Caco-2 (cell line): ENCODE measurements at regions not wholly inside any gene's neighbourhood (a gene's known extent, or its start where the extent isn't known, plus 50 kb on each side); places are given as distances from the start of the nearest gene placed in this dataset.

Experiments
- BruUV-seq: library from RNA; stranded (reverse); fragments of 400-500 nt; replicated peaks from 2 replicates; lab custom pipeline; 2021; lab: Mats Ljungman, UMichigan
- CTCF ChIA-PET: fragments of 300-600 bp; sonication (Branson Sonifier 250); formaldehyde crosslinking; loops from one replicate; lab custom pipeline; 2022; ENCODE audit warnings: antibody characterized with exemption; lab: Charles Lee
- POLR2A ChIA-PET: fragments of 300-600 bp; sonication (Branson Sonifier 250); formaldehyde crosslinking; loops from one replicate; lab custom pipeline; 2022; ENCODE audit warnings: antibody characterized with exemption; lab: Charles Lee
- DNase-seq, 2 experiments: peaks; one replicate each; pipeline versions ENCODE4 v3.0.0 to v3.0.0-alpha.2; 2020 to 2022
- H3K27me3 ChIP-seq: replicated peaks from 2 replicates; pipeline ENCODE4 v1.6.0; 2011; ENCODE audit warnings: low read length; ENCODE audit not compliant: control insufficient read depth, insufficient read depth
- H3K36me3 ChIP-seq: 2 replicates; pipeline ENCODE4 v1.5.1; 2011; ENCODE audit warnings: low read length; ENCODE audit not compliant: control insufficient read depth, insufficient read depth
- H3K4me1 ChIP-seq: fragments of 250-450 bp; sonication (Bioruptor Pico); 2 replicates; pipeline ENCODE4 v1.5.1; 2020; ENCODE audit warnings: mild to moderate bottlenecking
- H3K4me3 ChIP-seq: 2 replicates; pipeline ENCODE4 v1.5.1; 2011; ENCODE audit warnings: low read depth, mild to moderate bottlenecking, control low read depth, low read length
- H3K9me3 ChIP-seq: fragments of 250-450 bp; sonication (Bioruptor Pico); 2 replicates; pipeline ENCODE4 v1.5.1; 2020; ENCODE audit warnings: mild to moderate bottlenecking, moderate library complexity
- H3K27ac Mint-ChIP-seq: one replicate; pipeline ENCODE4 v1.8.0; 2022; ENCODE audit warnings: mixed read lengths; ENCODE audit not compliant: unreplicated experiment
- H3K27me3 Mint-ChIP-seq: one replicate; pipeline ENCODE4 v1.8.0; 2022; ENCODE audit warnings: mixed read lengths; ENCODE audit not compliant: insufficient read depth, unreplicated experiment
- H3K36me3 Mint-ChIP-seq: one replicate; pipeline ENCODE4 v1.8.0; 2022; ENCODE audit warnings: mild to moderate bottlenecking, mixed read lengths; ENCODE audit not compliant: insufficient read depth, unreplicated experiment
- H3K4me1 Mint-ChIP-seq: one replicate; pipeline ENCODE4 v1.8.0; 2022; ENCODE audit warnings: low read depth, mixed read lengths; ENCODE audit not compliant: unreplicated experiment
- H3K4me3 Mint-ChIP-seq: one replicate; pipeline ENCODE4 v1.8.0; 2022; ENCODE audit warnings: mild to moderate bottlenecking, moderate library complexity, mixed read lengths; ENCODE audit not compliant: unreplicated experiment
- H3K9me3 Mint-ChIP-seq: one replicate; pipeline ENCODE4 v1.8.0; 2022; ENCODE audit warnings: mixed read lengths; ENCODE audit not compliant: unreplicated experiment
- intact Hi-C: fragments of 100-400 bp; cut with micrococcal nuclease; formaldehyde crosslinking; loops from one replicate; pipeline ENCODE4 v1.10.0; 2022; ENCODE audit not compliant: unreplicated experiment
- TF ChIP-seq, protein P1 (sequence below), 2 experiments: fragments of 200-600 bp in 1 of 2; IDR thresholded peaks; 1 replicate in 1 of 2; 2 replicates in 1 of 2; pipeline versions ENCODE4 v1.5.1 to v1.8.0; 2011 to 2022; ENCODE audit warnings: antibody characterized with exemption in 1 of 2, control low read depth in 1 of 2, inconsistent platforms in 1 of 2, low read depth in 1 of 2, low read length in 1 of 2, mild to moderate bottlenecking in 1 of 2, moderate library complexity in 1 of 2; ENCODE audit not compliant: insufficient read depth in 1 of 2, severe bottlenecking in 1 of 2, unreplicated experiment in 1 of 2

DNA sequence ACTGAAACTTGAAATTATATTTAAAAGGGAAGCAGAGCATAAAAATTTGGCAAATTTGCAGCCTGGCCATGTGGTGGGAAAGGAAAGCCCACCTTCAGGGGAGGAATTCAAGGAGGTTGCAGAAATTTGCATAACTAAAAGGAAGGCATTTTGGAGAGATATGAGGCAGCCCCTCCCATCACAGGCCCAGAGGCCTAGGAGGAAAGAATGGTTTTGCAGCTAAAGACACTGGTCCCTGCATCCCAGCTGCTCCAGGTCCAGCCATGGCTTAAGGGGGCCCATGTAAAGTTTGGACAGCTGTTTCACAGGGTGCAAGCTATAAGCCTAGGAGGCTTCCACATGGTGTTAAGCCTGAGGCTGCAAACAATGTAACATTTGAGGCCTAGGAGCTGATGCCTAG, 212.5 kb downstream of the NNT start:
- peaks cover 4% of the 10 kb centered on the region for H3K27me3 Mint-ChIP-seq
- DNase-seq: no peak
- H3K4me3 Mint-ChIP-seq: no peak overlapping the region
- H3K27ac Mint-ChIP-seq: no peak overlapping the region
- intact Hi-C loops: no loop called here
- CTCF ChIA-PET: no interaction called here
- POLR2A ChIA-PET: no interaction called here
- H3K4me1 Mint-ChIP-seq: no peaks in the 10 kb centered on the region
- Histone ChIP-seq H3K27me3 (no peaks in the 10 kb centered on the region), H3K4me3 (no peak overlapping the region), H3K4me1 (no peaks in the 10 kb centered on the region), H3K36me3 (no peaks in the 10 kb centered on the region), H3K9me3 (no peaks in the 10 kb centered on the region; the same call in 1 of the 2 replicates)
- no peaks in the 10 kb centered on the region for H3K36me3 Mint-ChIP-seq
- no TSS peak for BruUV-seq
- TF ChIP-seq, protein P1, sequence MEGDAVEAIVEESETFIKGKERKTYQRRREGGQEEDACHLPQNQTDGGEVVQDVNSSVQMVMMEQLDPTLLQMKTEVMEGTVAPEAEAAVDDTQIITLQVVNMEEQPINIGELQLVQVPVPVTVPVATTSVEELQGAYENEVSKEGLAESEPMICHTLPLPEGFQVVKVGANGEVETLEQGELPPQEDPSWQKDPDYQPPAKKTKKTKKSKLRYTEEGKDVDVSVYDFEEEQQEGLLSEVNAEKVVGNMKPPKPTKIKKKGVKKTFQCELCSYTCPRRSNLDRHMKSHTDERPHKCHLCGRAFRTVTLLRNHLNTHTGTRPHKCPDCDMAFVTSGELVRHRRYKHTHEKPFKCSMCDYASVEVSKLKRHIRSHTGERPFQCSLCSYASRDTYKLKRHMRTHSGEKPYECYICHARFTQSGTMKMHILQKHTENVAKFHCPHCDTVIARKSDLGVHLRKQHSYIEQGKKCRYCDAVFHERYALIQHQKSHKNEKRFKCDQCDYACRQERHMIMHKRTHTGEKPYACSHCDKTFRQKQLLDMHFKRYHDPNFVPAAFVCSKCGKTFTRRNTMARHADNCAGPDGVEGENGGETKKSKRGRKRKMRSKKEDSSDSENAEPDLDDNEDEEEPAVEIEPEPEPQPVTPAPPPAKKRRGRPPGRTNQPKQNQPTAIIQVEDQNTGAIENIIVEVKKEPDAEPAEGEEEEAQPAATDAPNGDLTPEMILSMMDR (IDR thresholded peaks at IDR 0.05; ENCODE audit: insufficient read depth in 1 of 2, low read depth in 1 of 2, low read length in 1 of 2, severe bottlenecking in 1 of 2, unreplicated experiment in 1 of 2): no peak
- H3K9me3 Mint-ChIP-seq: peaks cover 36% of the 10 kb centered on the region

DNA sequence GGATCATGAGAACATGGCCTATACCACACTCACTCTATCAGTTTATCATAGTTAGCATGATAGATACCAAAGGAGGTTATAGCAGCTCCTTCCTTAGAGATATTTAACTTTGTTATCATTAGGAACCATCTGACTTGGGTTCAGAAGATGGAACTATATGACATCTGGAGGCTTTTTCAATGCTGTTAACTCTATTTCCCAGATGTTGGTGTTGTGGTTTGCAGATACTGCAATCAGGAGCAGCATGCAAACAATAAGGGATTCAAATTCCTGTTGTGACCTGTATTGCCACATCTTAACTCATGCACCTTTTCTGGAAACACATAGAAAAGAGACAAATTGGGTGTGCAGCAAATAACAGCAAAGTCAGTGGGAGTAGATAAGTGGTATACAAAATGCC, 201.7 kb downstream of the NNT start:
- Mint-ChIP-seq H3K4me1 (no peaks in the 10 kb centered on the region), H3K27ac (no peak overlapping the region), H3K36me3 (no peaks in the 10 kb centered on the region), H3K9me3 (no peaks in the 10 kb centered on the region), H3K4me3 (no peak overlapping the region), H3K27me3 (peaks cover 8% of the 10 kb centered on the region)
- no peaks in the 10 kb centered on the region for H3K9me3 ChIP-seq
- H3K27me3 ChIP-seq: no peaks in the 10 kb centered on the region
- ChIA-PET POLR2A (no interaction called here), CTCF (no interaction called here)
- H3K36me3 ChIP-seq: no peaks in the 10 kb centered on the region
- BruUV-seq: no TSS peak
- no peaks in the 10 kb centered on the region for H3K4me1 ChIP-seq
- TF ChIP-seq, protein P1 (IDR thresholded peaks at IDR 0.05; ENCODE audit: insufficient read depth in 1 of 2, low read depth in 1 of 2, low read length in 1 of 2, severe bottlenecking in 1 of 2, unreplicated experiment in 1 of 2): no peak
- no peak for DNase-seq
- intact Hi-C loops: no loop called here
- H3K4me3 ChIP-seq: no peak overlapping the region

DNA sequence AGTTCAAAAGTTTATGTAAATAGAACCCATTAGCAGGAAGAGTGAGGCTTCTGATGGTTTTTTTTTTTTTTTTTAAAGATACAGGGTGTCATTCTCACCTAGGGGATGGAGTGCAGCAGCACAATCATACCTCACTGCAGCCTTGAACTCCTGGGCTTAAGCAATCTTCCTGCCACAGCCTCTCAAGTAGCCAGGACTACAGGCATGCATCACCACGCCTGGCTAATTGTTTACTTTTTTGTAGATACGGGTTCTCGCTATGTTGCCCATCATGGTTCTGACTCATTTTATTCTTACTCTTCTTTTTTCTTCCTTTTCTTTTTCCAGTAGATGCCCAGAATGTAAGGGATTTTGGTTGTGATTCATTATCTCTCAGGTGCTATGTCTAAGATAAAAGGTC, 201.1 kb downstream of the NNT start:
- Histone ChIP-seq H3K9me3 (no peaks in the 10 kb centered on the region), H3K4me3 (no peak overlapping the region), H3K27me3 (no peaks in the 10 kb centered on the region), H3K36me3 (no peaks in the 10 kb centered on the region), H3K4me1 (no peaks in the 10 kb centered on the region)
- intact Hi-C loops: no loop called here
- Mint-ChIP-seq H3K36me3 (no peaks in the 10 kb centered on the region), H3K4me3 (no peak overlapping the region), H3K9me3 (no peaks in the 10 kb centered on the region), H3K4me1 (no peaks in the 10 kb centered on the region), H3K27ac (no peak overlapping the region), H3K27me3 (peaks cover 10% of the 10 kb centered on the region)
- CTCF ChIA-PET: no interaction called here
- BruUV-seq: no TSS peak
- POLR2A ChIA-PET: no interaction called here
- TF ChIP-seq, protein P1 (IDR thresholded peaks at IDR 0.05; ENCODE audit: insufficient read depth in 1 of 2, low read depth in 1 of 2, low read length in 1 of 2, severe bottlenecking in 1 of 2, unreplicated experiment in 1 of 2): no peak
- DNase-seq: no peak
